OCI-LY7 (cell line): ENCODE measurements at regions not wholly inside any gene's neighbourhood (a gene's known extent, or its start where the extent isn't known, plus 50 kb on each side); places are given as distances from the start of the nearest gene placed in this dataset.
"Not testable (repeated sequence)": the region's sequence is repeated elsewhere in the genome, so short reads cannot be mapped to it uniquely, and the experiment has no call there.

ENCODE experiments used
- EZH2phosphoT487 ChIP-seq: fragments of 200-600 bp; sonication (generic); IDR thresholded peaks from 2 replicates; pipeline ENCODE4 v1.6.1; 2018; ENCODE audit warnings: low read depth, borderline replicate concordance, mild to moderate bottlenecking, mixed run types, antibody characterized with exemption, low read length, moderate library complexity, mixed read lengths
- TF ChIP-seq, protein P1 (sequence below): fragments of 200-600 bp; sonication (generic); conservative IDR thresholded peaks from 2 replicates; pipeline ENCODE4 v1.5.1; 2014; ENCODE audit warnings: mild to moderate bottlenecking, antibody characterized with exemption, low read length, moderate library complexity, mixed read lengths

GRCh38 chr2:84127812-84128211 lies 331.3 kb downstream of the SUCLG1 start:
- TF ChIP-seq, protein P1, sequence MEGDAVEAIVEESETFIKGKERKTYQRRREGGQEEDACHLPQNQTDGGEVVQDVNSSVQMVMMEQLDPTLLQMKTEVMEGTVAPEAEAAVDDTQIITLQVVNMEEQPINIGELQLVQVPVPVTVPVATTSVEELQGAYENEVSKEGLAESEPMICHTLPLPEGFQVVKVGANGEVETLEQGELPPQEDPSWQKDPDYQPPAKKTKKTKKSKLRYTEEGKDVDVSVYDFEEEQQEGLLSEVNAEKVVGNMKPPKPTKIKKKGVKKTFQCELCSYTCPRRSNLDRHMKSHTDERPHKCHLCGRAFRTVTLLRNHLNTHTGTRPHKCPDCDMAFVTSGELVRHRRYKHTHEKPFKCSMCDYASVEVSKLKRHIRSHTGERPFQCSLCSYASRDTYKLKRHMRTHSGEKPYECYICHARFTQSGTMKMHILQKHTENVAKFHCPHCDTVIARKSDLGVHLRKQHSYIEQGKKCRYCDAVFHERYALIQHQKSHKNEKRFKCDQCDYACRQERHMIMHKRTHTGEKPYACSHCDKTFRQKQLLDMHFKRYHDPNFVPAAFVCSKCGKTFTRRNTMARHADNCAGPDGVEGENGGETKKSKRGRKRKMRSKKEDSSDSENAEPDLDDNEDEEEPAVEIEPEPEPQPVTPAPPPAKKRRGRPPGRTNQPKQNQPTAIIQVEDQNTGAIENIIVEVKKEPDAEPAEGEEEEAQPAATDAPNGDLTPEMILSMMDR: not testable (repeated sequence)
- TF ChIP-seq EZH2phosphoT487: not testable (repeated sequence)
